ENCODE measurements at regions not wholly inside any gene's neighbourhood (a gene's known extent, or its start where the extent isn't known, plus 50 kb on each side); places are given as distances from the start of the nearest gene placed in this dataset.

GRCh38 chr6:67129780-67130179, 1422.8 kb upstream of the EYS start:
- TF ChIP-seq CTCF (IDR thresholded peaks at IDR 0.05) (no peak), EP300 (IDR thresholded peaks at IDR 0.05; ENCODE audit: low read depth) (no peak)
